MCF 10A (cell line): ENCODE measurements at regions not wholly inside any gene's neighbourhood (a gene's known extent, or its start where the extent isn't known, plus 50 kb on each side); places are given as distances from the start of the nearest gene placed in this dataset.
"Not testable (repeated sequence)": the region's sequence is repeated elsewhere in the genome, so short reads cannot be mapped to it uniquely, and the experiment has no call there.

Experiments
- BruUV-seq: library from RNA; stranded (reverse); fragments of 400-500 nt; replicated peaks from 2 replicates; lab custom pipeline; 2021; lab: Mats Ljungman, UMichigan
- CTCF ChIA-PET: fragments of 300-600 bp; sonication (Branson Sonifier 250); formaldehyde crosslinking; extraction: SDS; loops from one replicate; lab custom pipeline; 2021; ENCODE audit warnings: antibody characterized with exemption, inconsistent platforms; lab: Yijun Ruan, JAX
- POLR2A ChIA-PET: fragments of 300-600, 350-650 bp; sonication (Branson Sonifier 250); formaldehyde crosslinking; extraction: SDS; loops from one replicate; lab custom pipeline; 2020; ENCODE audit warnings: antibody characterized with exemption, inconsistent platforms; lab: Yijun Ruan, JAX
- DNase-seq: peaks from one replicate; pipeline ENCODE4 v3.0.0-alpha.2; 2018; ENCODE audit not compliant: unreplicated experiment
- H3K27ac Mint-ChIP-seq: one replicate; pipeline ENCODE4 v1.8.0; 2022; ENCODE audit warnings: mild to moderate bottlenecking, low read depth, mixed read lengths; ENCODE audit not compliant: unreplicated experiment
- H3K27me3 Mint-ChIP-seq: one replicate; pipeline ENCODE4 v1.8.0; 2022; ENCODE audit warnings: mixed read lengths; ENCODE audit not compliant: insufficient read depth, unreplicated experiment
- H3K36me3 Mint-ChIP-seq: one replicate; pipeline ENCODE4 v1.8.0; 2022; ENCODE audit warnings: mild to moderate bottlenecking, moderate library complexity, mixed read lengths; ENCODE audit not compliant: insufficient read depth, unreplicated experiment
- H3K4me1 Mint-ChIP-seq: one replicate; pipeline ENCODE4 v1.8.0; 2022; ENCODE audit warnings: mixed read lengths; ENCODE audit not compliant: insufficient read depth, unreplicated experiment
- H3K4me3 Mint-ChIP-seq: one replicate; pipeline ENCODE4 v1.8.0; 2022; ENCODE audit warnings: mild to moderate bottlenecking, moderate library complexity, mixed read lengths; ENCODE audit not compliant: unreplicated experiment
- H3K9me3 Mint-ChIP-seq: one replicate; pipeline ENCODE4 v1.8.0; 2022; ENCODE audit warnings: mixed read lengths; ENCODE audit not compliant: unreplicated experiment
- intact Hi-C: fragments of 100-400 bp; cut with micrococcal nuclease; formaldehyde crosslinking; loops from 2 replicates; pipeline ENCODE4 v1.14.1; 2022
- TF ChIP-seq, protein P1 (sequence below): fragments of 200-600 bp; IDR thresholded peaks from one replicate; pipeline ENCODE4 v1.8.0; 2022; ENCODE audit warnings: antibody characterized with exemption, mild to moderate bottlenecking; ENCODE audit not compliant: unreplicated experiment

GRCh38 chr6:93663111-93663510 lies 243.8 kb upstream of the EPHA7 start:
- no peaks in the 10 kb centered on the region for H3K36me3 Mint-ChIP-seq
- no peaks in the 10 kb centered on the region for H3K4me1 Mint-ChIP-seq
- TF ChIP-seq, protein P1, sequence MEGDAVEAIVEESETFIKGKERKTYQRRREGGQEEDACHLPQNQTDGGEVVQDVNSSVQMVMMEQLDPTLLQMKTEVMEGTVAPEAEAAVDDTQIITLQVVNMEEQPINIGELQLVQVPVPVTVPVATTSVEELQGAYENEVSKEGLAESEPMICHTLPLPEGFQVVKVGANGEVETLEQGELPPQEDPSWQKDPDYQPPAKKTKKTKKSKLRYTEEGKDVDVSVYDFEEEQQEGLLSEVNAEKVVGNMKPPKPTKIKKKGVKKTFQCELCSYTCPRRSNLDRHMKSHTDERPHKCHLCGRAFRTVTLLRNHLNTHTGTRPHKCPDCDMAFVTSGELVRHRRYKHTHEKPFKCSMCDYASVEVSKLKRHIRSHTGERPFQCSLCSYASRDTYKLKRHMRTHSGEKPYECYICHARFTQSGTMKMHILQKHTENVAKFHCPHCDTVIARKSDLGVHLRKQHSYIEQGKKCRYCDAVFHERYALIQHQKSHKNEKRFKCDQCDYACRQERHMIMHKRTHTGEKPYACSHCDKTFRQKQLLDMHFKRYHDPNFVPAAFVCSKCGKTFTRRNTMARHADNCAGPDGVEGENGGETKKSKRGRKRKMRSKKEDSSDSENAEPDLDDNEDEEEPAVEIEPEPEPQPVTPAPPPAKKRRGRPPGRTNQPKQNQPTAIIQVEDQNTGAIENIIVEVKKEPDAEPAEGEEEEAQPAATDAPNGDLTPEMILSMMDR, result no peak
- DNase-seq, result no peak
- no TSS peak for BruUV-seq
- POLR2A ChIA-PET, result no interaction called here
- H3K27ac Mint-ChIP-seq, result no peak overlapping the region
- no peaks in the 10 kb centered on the region for H3K9me3 Mint-ChIP-seq
- CTCF ChIA-PET, result no interaction called here
- no peak overlapping the region for H3K4me3 Mint-ChIP-seq
- H3K27me3 Mint-ChIP-seq, result no peaks in the 10 kb centered on the region
- intact Hi-C loops, result no loop called here

GRCh38 chr6:93654548-93654947 lies 235.2 kb upstream of the EPHA7 start:
- Mint-ChIP-seq H3K4me1 (no peaks in the 10 kb centered on the region), H3K4me3 (no peak overlapping the region), H3K36me3 (no peaks in the 10 kb centered on the region), H3K27ac (no peak overlapping the region), H3K27me3 (no peaks in the 10 kb centered on the region), H3K9me3 (no peaks in the 10 kb centered on the region)
- DNase-seq, result no peak
- TF ChIP-seq, protein P1, result no peak
- no TSS peak for BruUV-seq
- intact Hi-C loops, result no loop called here
- POLR2A ChIA-PET, result no interaction called here
- CTCF ChIA-PET, result no interaction called here

- TF ChIP-seq, protein P1, result no peak
- H3K4me1 Mint-ChIP-seq, result no peaks in the 10 kb centered on the region
- no peak overlapping the region for H3K27ac Mint-ChIP-seq
- DNase-seq, result no peak
- POLR2A ChIA-PET, result no interaction called here
- no peaks in the 10 kb centered on the region for H3K27me3 Mint-ChIP-seq
- no TSS peak for BruUV-seq
- H3K4me3 Mint-ChIP-seq, result no peak overlapping the region
- H3K36me3 Mint-ChIP-seq, result no peaks in the 10 kb centered on the region
- H3K9me3 Mint-ChIP-seq, result peaks cover 14% of the 10 kb centered on the region
- CTCF ChIA-PET, result no interaction called here
- intact Hi-C loops, result no loop called here
Measured at GRCh38 chr6:93644611-93645010, 225.3 kb upstream of the EPHA7 start.

DNA sequence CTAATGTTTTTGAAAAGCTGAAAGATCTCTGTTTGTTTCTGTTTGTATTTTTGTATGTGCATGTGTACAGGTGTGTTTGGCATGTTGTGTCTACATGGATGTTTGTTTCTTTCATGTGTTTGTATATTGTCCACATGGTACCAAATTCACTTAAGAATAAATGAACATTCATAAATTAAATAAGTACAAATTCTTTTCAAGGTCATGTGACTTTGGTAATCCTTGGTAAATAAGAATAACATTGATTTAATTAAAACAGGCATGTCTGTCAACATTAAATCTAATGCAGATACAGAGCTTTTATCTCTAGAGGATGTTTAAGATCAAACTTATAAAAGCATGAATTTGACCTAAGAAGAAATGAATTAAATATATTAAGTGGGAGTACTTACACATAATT lies 219.8 kb upstream of the EPHA7 start:
- Mint-ChIP-seq H3K9me3 (peaks cover 14% of the 10 kb centered on the region), H3K36me3 (no peaks in the 10 kb centered on the region), H3K27me3 (no peaks in the 10 kb centered on the region), H3K4me3 (no peak overlapping the region), H3K27ac (no peak overlapping the region), H3K4me1 (no peaks in the 10 kb centered on the region)
- CTCF ChIA-PET, result no interaction called here
- TF ChIP-seq, protein P1, result no peak
- intact Hi-C loops, result no loop called here
- BruUV-seq, result no TSS peak
- POLR2A ChIA-PET, result no interaction called here
- no peak for DNase-seq

DNA sequence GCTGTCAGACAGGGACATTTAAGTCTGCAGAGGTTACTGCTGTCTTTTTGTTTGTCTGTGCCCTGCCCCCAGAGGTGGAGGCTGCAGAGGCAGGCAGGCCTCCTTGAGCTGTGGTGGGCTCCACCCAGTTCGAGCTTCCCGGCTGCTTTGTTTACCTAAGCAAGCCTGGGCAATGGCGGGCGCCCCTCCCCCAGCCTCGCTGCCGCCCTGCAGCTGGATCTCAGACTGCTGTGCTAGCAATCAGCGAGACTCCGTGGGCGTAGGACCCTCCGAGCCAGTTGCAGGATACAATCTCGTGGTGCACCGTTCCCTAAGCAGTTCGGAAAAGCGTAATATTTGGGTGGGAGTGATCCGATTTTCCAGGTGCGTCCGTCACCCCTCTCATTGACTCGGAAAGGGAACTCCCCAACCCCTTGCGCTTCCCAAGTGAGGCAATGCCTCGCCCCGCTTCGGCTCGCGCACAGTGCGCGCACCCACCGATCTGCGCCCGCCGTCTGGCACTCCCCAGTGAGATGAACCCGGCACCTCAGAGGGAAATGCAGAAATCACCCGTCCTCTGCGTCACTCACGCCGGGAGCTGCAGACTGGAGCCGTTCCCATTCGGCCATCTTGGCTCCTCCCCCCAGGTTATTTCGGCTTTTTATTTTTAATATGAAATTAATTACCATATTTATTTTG lies 217.8 kb upstream of the EPHA7 start:
- intact Hi-C loops, CTCF ChIA-PET, H3K4me3 Mint-ChIP-seq, BruUV-seq, H3K4me1 Mint-ChIP-seq, DNase-seq, H3K36me3 Mint-ChIP-seq, H3K27me3 Mint-ChIP-seq, POLR2A ChIA-PET, H3K27ac Mint-ChIP-seq: not testable (repeated sequence)
- peaks cover 11% of the 10 kb centered on the region for H3K9me3 Mint-ChIP-seq
